ENCODE measurements at regions not wholly inside any gene's neighbourhood (a gene's known extent, or its start where the extent isn't known, plus 50 kb on each side); places are given as distances from the start of the nearest gene placed in this dataset.

- TF ChIP-seq, protein P1, sequence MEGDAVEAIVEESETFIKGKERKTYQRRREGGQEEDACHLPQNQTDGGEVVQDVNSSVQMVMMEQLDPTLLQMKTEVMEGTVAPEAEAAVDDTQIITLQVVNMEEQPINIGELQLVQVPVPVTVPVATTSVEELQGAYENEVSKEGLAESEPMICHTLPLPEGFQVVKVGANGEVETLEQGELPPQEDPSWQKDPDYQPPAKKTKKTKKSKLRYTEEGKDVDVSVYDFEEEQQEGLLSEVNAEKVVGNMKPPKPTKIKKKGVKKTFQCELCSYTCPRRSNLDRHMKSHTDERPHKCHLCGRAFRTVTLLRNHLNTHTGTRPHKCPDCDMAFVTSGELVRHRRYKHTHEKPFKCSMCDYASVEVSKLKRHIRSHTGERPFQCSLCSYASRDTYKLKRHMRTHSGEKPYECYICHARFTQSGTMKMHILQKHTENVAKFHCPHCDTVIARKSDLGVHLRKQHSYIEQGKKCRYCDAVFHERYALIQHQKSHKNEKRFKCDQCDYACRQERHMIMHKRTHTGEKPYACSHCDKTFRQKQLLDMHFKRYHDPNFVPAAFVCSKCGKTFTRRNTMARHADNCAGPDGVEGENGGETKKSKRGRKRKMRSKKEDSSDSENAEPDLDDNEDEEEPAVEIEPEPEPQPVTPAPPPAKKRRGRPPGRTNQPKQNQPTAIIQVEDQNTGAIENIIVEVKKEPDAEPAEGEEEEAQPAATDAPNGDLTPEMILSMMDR (IDR thresholded peaks at IDR 0.05 in 2 of 3, conservative IDR thresholded peaks at IDR 0.05 in 1 of 3; ENCODE audit: borderline replicate concordance in 1 of 3, insufficient read depth in 1 of 3, low read depth in 2 of 3, low read length in 2 of 3): no peak
- no peak for TF ChIP-seq POLR2AphosphoS5 (IDR thresholded peaks at IDR 0.05; ENCODE audit: low read depth, low read length)
- TF ChIP-seq ATF3 (IDR thresholded peaks at IDR 0.05): no peak
- TF ChIP-seq MAX (IDR thresholded peaks at IDR 0.05): no peak
- no peak for TF ChIP-seq EZH2phosphoT487 (IDR thresholded peaks at IDR 0.05; ENCODE audit: borderline replicate concordance)
- no peak for TF ChIP-seq EZH2 (IDR thresholded peaks at IDR 0.05)
- TF ChIP-seq SP1 (IDR thresholded peaks at IDR 0.05; ENCODE audit: low read depth): no peak
- TF ChIP-seq RAD21 (IDR thresholded peaks at IDR 0.05; ENCODE audit: low read depth): no peak
These were observed 786.6 kb upstream of the TBX3 start for GRCh38 chr12:115470526-115470925.

All from HCT116 (cell line).